Fibroblast of lung (primary cell): ENCODE measurements at regions not wholly inside any gene's neighbourhood (a gene's known extent, or its start where the extent isn't known, plus 50 kb on each side); places are given as distances from the start of the nearest gene placed in this dataset.

ENCODE experiments used
- DNase-seq, 2 donors: peaks; one replicate each; pipeline versions ENCODE4 v3.0.0 to v3.0.0-alpha.2; 2010; ENCODE audit warnings: low read depth in 2 of 2
- H2AFZ ChIP-seq: 2 replicates; pipeline ENCODE4 v1.5.1; 2012; ENCODE audit warnings: low read length, control low read depth, inconsistent platforms
- H3K27ac ChIP-seq: 2 replicates; pipeline ENCODE4 v1.5.1; 2011; ENCODE audit warnings: low read length, control low read depth; ENCODE audit not compliant: insufficient read depth
- H3K27me3 ChIP-seq: 2 replicates; pipeline ENCODE4 v1.5.1; 2011; ENCODE audit warnings: mild to moderate bottlenecking, low read length; ENCODE audit not compliant: control insufficient read depth, insufficient read depth
- H3K36me3 ChIP-seq: 2 replicates; pipeline ENCODE4 v1.5.1; 2011; ENCODE audit warnings: low read length; ENCODE audit not compliant: control insufficient read depth, insufficient read depth
- H3K4me1 ChIP-seq: 2 replicates; pipeline ENCODE4 v1.5.1; 2011; ENCODE audit warnings: low read length; ENCODE audit not compliant: control insufficient read depth, insufficient read depth; ENCODE audit errors: extremely low read depth
- H3K4me2 ChIP-seq: 2 replicates; pipeline ENCODE4 v1.5.1; 2011; ENCODE audit warnings: low read length, control low read depth; ENCODE audit not compliant: insufficient read depth; ENCODE audit errors: extremely low read depth
- H3K4me3 ChIP-seq, 4 experiments: fragments of 200-600 bp in 1 of 4; sonication (generic) in 1 of 4; replicated peaks in 1 of 4; 2 replicates each; pipeline ENCODE4 v1.5.1; 2011 to 2016; ENCODE audit warnings: low read length in 4 of 4, low read depth in 3 of 4, mild to moderate bottlenecking in 3 of 4, control low read depth in 2 of 4, inconsistent platforms in 1 of 4, mixed read lengths in 1 of 4; ENCODE audit not compliant: insufficient read depth in 1 of 4; ENCODE audit errors: control extremely low read depth in 1 of 4
- H3K79me2 ChIP-seq: 2 replicates; pipeline ENCODE4 v1.5.1; 2012; ENCODE audit warnings: mild to moderate bottlenecking, low read length, inconsistent platforms; ENCODE audit not compliant: control insufficient read depth, insufficient read depth
- H3K9ac ChIP-seq: 2 replicates; pipeline ENCODE4 v1.5.1; 2011; ENCODE audit warnings: mild to moderate bottlenecking, low read length, control low read depth; ENCODE audit not compliant: insufficient read depth
- H3K9me3 ChIP-seq: 2 replicates; pipeline ENCODE4 v1.5.1; 2012; ENCODE audit warnings: low read depth, low read length; ENCODE audit not compliant: control insufficient read depth, insufficient read depth
- H4K20me1 ChIP-seq: 2 replicates; pipeline ENCODE4 v1.5.1; 2011; ENCODE audit warnings: low read length; ENCODE audit not compliant: control insufficient read depth, insufficient read depth; ENCODE audit errors: extremely low read depth
- CTCF ChIP-seq, 2 donors: IDR thresholded peaks in 1 of 2; conservative IDR thresholded peaks in 1 of 2; 1 replicate in 1 of 2; 2 replicates in 1 of 2; pipeline ENCODE4 v1.5.1; 2011 to 2012; ENCODE audit warnings: low read length in 2 of 2, control low read depth in 1 of 2, inconsistent platforms in 1 of 2, low read depth in 1 of 2, mild to moderate bottlenecking in 1 of 2
- EZH2 ChIP-seq: IDR thresholded peaks from 2 replicates; pipeline ENCODE4 v1.5.1; 2012; ENCODE audit warnings: low read length, control low read depth, mild to moderate bottlenecking; ENCODE audit errors: missing control alignments

GRCh38 chr9:73738741-73739530 is 587.3 kb downstream of the ANXA1 start:
- Histone ChIP-seq H3K79me2 (no peaks in the 10 kb centered on the region), H4K20me1 (no peaks in the 10 kb centered on the region), H3K4me1 (no peaks in the 10 kb centered on the region), H2AFZ (no peak overlapping the region), H3K4me2 (no peak overlapping the region), H3K36me3 (no peaks in the 10 kb centered on the region), H3K4me3 (no peak overlapping the region), H3K27ac (no peak overlapping the region), H3K27me3 (no peaks in the 10 kb centered on the region), H3K9ac (no peak overlapping the region), H3K9me3 (no peaks in the 10 kb centered on the region)
- DNase-seq = peak in 1 of 2 donors; percentile 3
- TF ChIP-seq CTCF (conservative IDR thresholded peaks at IDR 0.05 in 1 of 2, IDR thresholded peaks at IDR 0.05 in 1 of 2; ENCODE audit: low read depth in 1 of 2, low read length in 2 of 2) (no peak), EZH2 (no peak)

GRCh38 chr9:73741316-73741715 is 589.7 kb downstream of the ANXA1 start:
- Histone ChIP-seq H3K4me1 (no peaks in the 10 kb centered on the region), H3K27ac (no peak overlapping the region), H3K4me3 (no peak overlapping the region), H3K79me2 (no peaks in the 10 kb centered on the region), H2AFZ (no peak overlapping the region), H3K27me3 (no peaks in the 10 kb centered on the region), H4K20me1 (no peaks in the 10 kb centered on the region), H3K9ac (no peak overlapping the region), H3K36me3 (no peaks in the 10 kb centered on the region), H3K9me3 (no peaks in the 10 kb centered on the region), H3K4me2 (no peak overlapping the region)
- no peak for TF ChIP-seq CTCF (conservative IDR thresholded peaks at IDR 0.05 in 1 of 2, IDR thresholded peaks at IDR 0.05 in 1 of 2; ENCODE audit: low read depth in 1 of 2, low read length in 2 of 2)
- no peak for DNase-seq

DNA sequence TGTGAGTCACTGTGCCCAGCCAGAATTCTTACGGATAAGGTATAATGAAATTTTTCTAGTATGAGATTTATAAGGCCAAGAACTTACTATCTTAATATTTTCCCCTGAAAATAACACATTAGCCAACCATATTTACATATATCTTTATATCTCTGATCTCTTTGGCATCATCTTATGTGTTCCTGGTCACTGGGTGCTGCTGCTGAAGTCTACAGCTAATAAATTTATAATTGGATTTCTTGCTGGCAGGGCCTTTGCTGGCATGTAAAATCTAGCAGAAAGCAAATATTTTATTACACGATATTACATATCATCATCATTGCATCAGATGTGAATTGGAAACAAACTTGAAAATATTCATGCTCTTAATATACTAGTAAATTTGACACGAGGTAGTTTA is 590.7 kb downstream of the ANXA1 start:
- H3K27me3 ChIP-seq = no peaks in the 10 kb centered on the region
- no peaks in the 10 kb centered on the region for H3K4me1 ChIP-seq
- no peaks in the 10 kb centered on the region for H3K79me2 ChIP-seq
- H3K9ac ChIP-seq = no peak overlapping the region
- H3K4me2 ChIP-seq = no peak overlapping the region
- H3K36me3 ChIP-seq = no peaks in the 10 kb centered on the region
- no peaks in the 10 kb centered on the region for H3K9me3 ChIP-seq
- no peak overlapping the region for H3K4me3 ChIP-seq
- no peak overlapping the region for H3K27ac ChIP-seq
- no peaks in the 10 kb centered on the region for H4K20me1 ChIP-seq
- no peak for TF ChIP-seq CTCF (conservative IDR thresholded peaks at IDR 0.05 in 1 of 2, IDR thresholded peaks at IDR 0.05 in 1 of 2; ENCODE audit: low read depth in 1 of 2, low read length in 2 of 2)
- no peak for TF ChIP-seq EZH2
- no peak overlapping the region for H2AFZ ChIP-seq
- no peak for DNase-seq
